Mucosa of descending colon (tissue), 3 donors: ENCODE measurements at regions not wholly inside any gene's neighbourhood (a gene's known extent, or its start where the extent isn't known, plus 50 kb on each side); places are given as distances from the start of the nearest gene placed in this dataset.
A peak's percentile ranks its signal among the peaks of the same experiment; 100 is the strongest.

Source experiments
- ATAC-seq: fragments of 200-7000 bp; cut with Tn5 transposase; one replicate; pipeline ENCODE4 v1.9.1; 2020; ENCODE audit warnings: mild to moderate bottlenecking, moderate library complexity
- DNase-seq, 3 donors: peaks; one replicate each; pipeline ENCODE4 v3.0.0-alpha.2; 2020
- H3K36me3 ChIP-seq: fragments of 200-600 bp; one replicate; pipeline ENCODE4 v1.8.0; 2021; ENCODE audit warnings: low read depth, mild to moderate bottlenecking
- H3K4me1 ChIP-seq: fragments of 200-600 bp; one replicate; pipeline ENCODE4 v1.8.0; 2021; ENCODE audit warnings: low read depth, mild to moderate bottlenecking
- H3K4me3 ChIP-seq: fragments of 200-600 bp; one replicate; pipeline ENCODE4 v1.8.0; 2021; ENCODE audit warnings: mild to moderate bottlenecking
- H3K9me3 ChIP-seq: fragments of 200-600 bp; one replicate; pipeline ENCODE4 v1.8.0; 2021; ENCODE audit warnings: mild to moderate bottlenecking
- intact Hi-C, 2 donors: fragments of 100-400 bp; cut with DNase I in 1 of 2; cut with micrococcal nuclease in 1 of 2; formaldehyde crosslinking; loops; one replicate each; pipeline versions ENCODE4 v1.11.0 to v1.11.1; 2022; cut with DNase I, micrococcal nuclease
- TF ChIP-seq, protein P1 (sequence below): fragments of 200-600 bp; IDR thresholded peaks from one replicate; pipeline ENCODE4 v1.8.0; 2022; ENCODE audit warnings: antibody characterized with exemption, mild to moderate bottlenecking
- donor health status: DM: no; HTN: no; CAD: no; lungs with moderate emphysema.
- donor health status: DM: no; HTN: no; CAD: no.
- donor health status: DM: no; HTN: yes; CAD: no.

DNA sequence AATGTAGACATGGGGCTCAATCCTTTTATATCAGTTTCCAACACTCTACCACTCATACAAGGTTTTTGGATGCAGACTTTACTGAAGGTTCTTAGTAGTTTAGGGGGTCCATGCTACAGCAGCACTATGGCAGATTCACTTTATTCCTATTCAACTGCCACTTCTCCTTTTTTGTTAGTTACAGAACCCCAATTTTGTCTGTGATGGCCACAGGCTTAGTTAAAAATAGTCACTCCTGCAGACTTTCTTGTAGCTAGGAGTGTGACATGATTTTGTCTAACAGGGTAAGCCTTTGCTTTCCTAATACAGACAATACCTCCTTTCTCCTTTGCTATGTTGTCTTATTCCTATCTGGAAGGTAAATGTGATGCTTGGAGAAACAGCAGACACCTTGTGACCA lies 90.0 kb upstream of the SLC24A3 start:
- TF ChIP-seq, protein P1, sequence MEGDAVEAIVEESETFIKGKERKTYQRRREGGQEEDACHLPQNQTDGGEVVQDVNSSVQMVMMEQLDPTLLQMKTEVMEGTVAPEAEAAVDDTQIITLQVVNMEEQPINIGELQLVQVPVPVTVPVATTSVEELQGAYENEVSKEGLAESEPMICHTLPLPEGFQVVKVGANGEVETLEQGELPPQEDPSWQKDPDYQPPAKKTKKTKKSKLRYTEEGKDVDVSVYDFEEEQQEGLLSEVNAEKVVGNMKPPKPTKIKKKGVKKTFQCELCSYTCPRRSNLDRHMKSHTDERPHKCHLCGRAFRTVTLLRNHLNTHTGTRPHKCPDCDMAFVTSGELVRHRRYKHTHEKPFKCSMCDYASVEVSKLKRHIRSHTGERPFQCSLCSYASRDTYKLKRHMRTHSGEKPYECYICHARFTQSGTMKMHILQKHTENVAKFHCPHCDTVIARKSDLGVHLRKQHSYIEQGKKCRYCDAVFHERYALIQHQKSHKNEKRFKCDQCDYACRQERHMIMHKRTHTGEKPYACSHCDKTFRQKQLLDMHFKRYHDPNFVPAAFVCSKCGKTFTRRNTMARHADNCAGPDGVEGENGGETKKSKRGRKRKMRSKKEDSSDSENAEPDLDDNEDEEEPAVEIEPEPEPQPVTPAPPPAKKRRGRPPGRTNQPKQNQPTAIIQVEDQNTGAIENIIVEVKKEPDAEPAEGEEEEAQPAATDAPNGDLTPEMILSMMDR: no peak
- intact Hi-C loops: no loop called here
- ATAC-seq (no peak), DNase-seq (no peak)
- Histone ChIP-seq H3K36me3 (no peaks in the 10 kb centered on the region), H3K4me1 (peaks cover 15% of the 10 kb centered on the region), H3K9me3 (no peaks in the 10 kb centered on the region), H3K4me3 (no peak overlapping the region)

DNA sequence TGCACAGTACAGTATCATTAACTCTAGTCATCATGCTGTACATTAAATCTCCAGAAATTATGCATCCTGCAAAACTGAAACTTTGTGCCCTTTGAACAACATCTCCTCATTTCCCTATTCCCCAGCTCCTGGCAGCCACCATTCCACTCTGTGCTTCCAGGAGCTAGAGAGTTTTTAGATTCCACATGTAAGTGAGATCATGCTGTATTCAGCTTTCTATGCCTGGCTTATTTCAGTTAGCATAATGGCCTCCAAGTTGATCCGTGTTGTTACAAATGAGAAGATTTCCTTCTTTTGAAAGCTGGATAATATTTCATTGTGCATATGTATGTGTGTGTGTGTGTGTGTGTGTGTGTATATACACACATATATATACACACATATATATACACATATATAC lies 86.9 kb upstream of the SLC24A3 start:
- no peak for DNase-seq
- Histone ChIP-seq H3K4me3 (no peak overlapping the region), H3K4me1 (peaks cover 24% of the 10 kb centered on the region), H3K36me3 (no peaks in the 10 kb centered on the region), H3K9me3 (no peaks in the 10 kb centered on the region)
- TF ChIP-seq, protein P1: no peak
- no peak for ATAC-seq
- intact Hi-C loops: no loop called here

DNA sequence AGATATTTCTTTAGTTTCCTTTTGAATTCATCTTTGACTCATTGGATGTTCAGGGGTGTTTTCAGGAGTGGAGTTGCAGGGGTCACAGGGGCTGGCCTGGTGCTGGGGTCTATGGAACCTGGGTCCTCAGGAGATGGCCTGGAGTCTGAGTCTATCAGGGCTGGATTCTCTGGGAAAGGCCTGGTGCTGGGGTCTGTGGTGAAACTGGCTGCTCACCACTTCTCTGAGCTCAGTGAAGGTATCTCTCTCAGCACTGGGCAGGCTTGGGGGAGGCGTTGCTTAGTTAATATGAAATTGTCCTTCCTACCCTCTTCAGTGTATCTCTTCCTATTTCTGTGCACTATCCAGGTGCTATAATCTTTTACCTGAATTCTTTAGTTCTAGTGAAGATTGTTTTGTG lies 83.1 kb upstream of the SLC24A3 start:
- DNase-seq (no peak), ATAC-seq (no peak)
- no peak overlapping the region for H3K4me3 ChIP-seq
- H3K36me3 ChIP-seq: no peaks in the 10 kb centered on the region
- TF ChIP-seq, protein P1: no peak
- H3K9me3 ChIP-seq: no peaks in the 10 kb centered on the region
- intact Hi-C loops: no loop called here
- H3K4me1 ChIP-seq: peaks cover 12% of the 10 kb centered on the region

DNA sequence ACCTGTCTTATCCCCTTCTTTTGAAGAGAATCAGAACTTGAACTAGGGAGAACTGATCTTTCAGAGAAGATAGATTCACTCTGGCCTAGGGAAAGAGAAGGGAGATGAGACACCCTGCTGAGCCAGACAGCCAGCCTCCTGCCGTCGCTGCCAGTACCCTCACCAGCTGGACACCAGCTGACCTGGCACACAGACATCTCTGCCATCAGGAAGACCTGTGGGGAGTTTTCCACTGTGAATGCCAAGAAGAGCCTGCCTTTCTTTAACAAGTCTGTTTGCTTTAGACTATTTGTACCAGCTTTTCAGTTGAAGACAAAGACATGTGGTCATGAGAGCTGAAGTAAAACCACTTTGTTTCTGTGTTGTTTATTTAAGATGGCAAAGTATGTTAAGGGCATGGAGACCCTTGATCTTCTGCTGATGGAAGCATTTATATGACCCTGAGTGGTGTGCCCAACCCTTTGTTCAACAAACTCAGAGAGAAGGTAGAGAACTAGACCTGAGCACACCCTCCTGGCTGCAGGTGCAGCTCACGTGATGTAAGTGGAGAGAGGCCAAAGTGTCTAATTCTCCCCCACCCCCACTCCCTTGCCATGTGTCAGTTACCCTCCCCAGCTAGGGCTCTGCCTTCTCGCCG lies 82.3 kb upstream of the SLC24A3 start:
- no peak overlapping the region for H3K4me3 ChIP-seq
- H3K36me3 ChIP-seq: no peaks in the 10 kb centered on the region
- intact Hi-C loops: no loop called here
- peaks cover 12% of the 10 kb centered on the region for H3K4me1 ChIP-seq
- DNase-seq (peak; percentile 69 to 83 (median 69)), ATAC-seq (peak; percentile 96)
- TF ChIP-seq, protein P1: no peak
- peaks cover under 1% of the 10 kb centered on the region for H3K9me3 ChIP-seq

DNA sequence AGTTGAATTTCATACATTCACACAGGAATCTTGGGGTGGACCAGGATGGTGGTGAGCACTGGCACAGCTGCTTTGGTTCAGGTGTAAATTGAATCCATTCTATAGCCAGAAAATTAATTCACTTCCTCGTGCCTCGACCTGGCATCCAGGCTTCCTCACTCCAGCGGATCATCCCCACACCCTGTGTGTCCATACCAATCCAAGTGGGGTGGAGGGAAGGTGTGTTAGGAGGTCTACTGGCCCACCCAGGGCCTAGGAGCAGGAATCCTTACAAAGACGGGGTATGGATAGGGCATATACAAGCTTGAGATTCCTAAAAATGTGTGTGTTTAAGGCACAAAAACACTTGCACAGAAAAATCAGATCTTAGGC lies 81.8 kb upstream of the SLC24A3 start:
- TF ChIP-seq, protein P1: no peak
- peaks cover 12% of the 10 kb centered on the region for H3K4me1 ChIP-seq
- DNase-seq: no peak
- no peaks in the 10 kb centered on the region for H3K36me3 ChIP-seq
- ATAC-seq: peak; percentile 36
- no peak overlapping the region for H3K4me3 ChIP-seq
- peaks cover 6% of the 10 kb centered on the region for H3K9me3 ChIP-seq
- intact Hi-C loops: no loop called here

DNA sequence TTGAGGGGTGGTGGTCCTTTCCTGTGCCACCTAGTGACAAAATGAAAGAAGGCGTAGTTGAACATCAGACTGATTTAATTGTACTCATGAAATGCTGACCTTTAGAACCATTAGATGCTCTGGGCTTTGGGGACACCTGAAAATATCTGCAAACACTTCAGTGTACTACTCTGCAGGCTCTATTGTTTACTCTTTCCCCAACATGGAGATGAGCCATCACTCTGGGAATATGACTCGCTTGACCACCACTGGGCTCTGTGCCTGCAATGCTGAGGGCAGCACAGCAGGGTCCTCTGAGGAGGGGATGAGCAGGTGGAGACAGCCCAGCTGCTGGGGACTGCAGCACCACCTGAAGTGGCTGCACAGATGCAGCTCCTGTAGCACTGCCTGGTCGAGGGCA lies 74.8 kb upstream of the SLC24A3 start:
- TF ChIP-seq, protein P1: no peak
- Histone ChIP-seq H3K4me3 (no peak overlapping the region), H3K36me3 (no peaks in the 10 kb centered on the region), H3K4me1 (no peaks in the 10 kb centered on the region), H3K9me3 (peaks cover 8% of the 10 kb centered on the region)
- peak; percentile 71 for ATAC-seq
- intact Hi-C loops: no loop called here
- DNase-seq: no peak
